ENCODE measurements at regions not wholly inside any gene's neighbourhood (a gene's known extent, or its start where the extent isn't known, plus 50 kb on each side); places are given as distances from the start of the nearest gene placed in this dataset.

GRCh38 chr14:79938185-79938584 is 273.1 kb downstream of the DIO2 start:
- no peaks in the 10 kb centered on the region for H3K36me3 ChIP-seq
- no peak overlapping the region for H3K4me2 ChIP-seq
- H3K27ac ChIP-seq, result no peak overlapping the region
- no peaks in the 10 kb centered on the region for H4K20me1 ChIP-seq
- no peak for TF ChIP-seq Cebpa-rat (IDR thresholded peaks at IDR 0.05)
- H3K9me3 ChIP-seq, result no peaks in the 10 kb centered on the region
- peaks cover 9% of the 10 kb centered on the region for H3K4me1 ChIP-seq
- H3K4me3 ChIP-seq, result no peak overlapping the region
- H3K9ac ChIP-seq, result no peak overlapping the region
- no peaks in the 10 kb centered on the region for H3K27me3 ChIP-seq

- TF ChIP-seq Cebpa-rat (IDR thresholded peaks at IDR 0.05), result no peak
- no peaks in the 10 kb centered on the region for H3K9me3 ChIP-seq
- H3K27me3 ChIP-seq, result no peaks in the 10 kb centered on the region
- peaks cover 9% of the 10 kb centered on the region for H3K4me1 ChIP-seq
- H3K4me2 ChIP-seq, result no peak overlapping the region
- no peak overlapping the region for H3K4me3 ChIP-seq
- H3K36me3 ChIP-seq, result no peaks in the 10 kb centered on the region
- no peak overlapping the region for H3K27ac ChIP-seq
- H4K20me1 ChIP-seq, result no peaks in the 10 kb centered on the region
- no peak overlapping the region for H3K9ac ChIP-seq
Measured at GRCh38 chr14:79937433-79937832, 273.9 kb downstream of the DIO2 start.

GRCh38 chr14:79924551-79924950 is 286.8 kb downstream of the DIO2 start:
- H3K4me1 ChIP-seq, result no peaks in the 10 kb centered on the region
- H4K20me1 ChIP-seq, result no peaks in the 10 kb centered on the region
- no peak overlapping the region for H3K4me2 ChIP-seq
- no peaks in the 10 kb centered on the region for H3K27me3 ChIP-seq
- no peak for TF ChIP-seq Cebpa-rat (IDR thresholded peaks at IDR 0.05)
- H3K4me3 ChIP-seq, result no peak overlapping the region
- H3K9ac ChIP-seq, result no peak overlapping the region
- no peak overlapping the region for H3K27ac ChIP-seq
- H3K9me3 ChIP-seq, result no peaks in the 10 kb centered on the region
- H3K36me3 ChIP-seq, result no peaks in the 10 kb centered on the region

- no peak overlapping the region for H3K27ac ChIP-seq
- H3K9ac ChIP-seq, result no peak overlapping the region
- no peaks in the 10 kb centered on the region for H3K4me1 ChIP-seq
- no peak overlapping the region for H3K4me3 ChIP-seq
- H3K4me2 ChIP-seq, result no peak overlapping the region
- no peaks in the 10 kb centered on the region for H4K20me1 ChIP-seq
- no peak for TF ChIP-seq Cebpa-rat (IDR thresholded peaks at IDR 0.05)
- no peaks in the 10 kb centered on the region for H3K9me3 ChIP-seq
- H3K27me3 ChIP-seq, result no peaks in the 10 kb centered on the region
- H3K36me3 ChIP-seq, result no peaks in the 10 kb centered on the region
Measured at GRCh38 chr14:79920180-79920692, 291.1 kb downstream of the DIO2 start.
